ENCODE measurements at regions not wholly inside any gene's neighbourhood (a gene's known extent, or its start where the extent isn't known, plus 50 kb on each side); places are given as distances from the start of the nearest gene placed in this dataset.

DNA sequence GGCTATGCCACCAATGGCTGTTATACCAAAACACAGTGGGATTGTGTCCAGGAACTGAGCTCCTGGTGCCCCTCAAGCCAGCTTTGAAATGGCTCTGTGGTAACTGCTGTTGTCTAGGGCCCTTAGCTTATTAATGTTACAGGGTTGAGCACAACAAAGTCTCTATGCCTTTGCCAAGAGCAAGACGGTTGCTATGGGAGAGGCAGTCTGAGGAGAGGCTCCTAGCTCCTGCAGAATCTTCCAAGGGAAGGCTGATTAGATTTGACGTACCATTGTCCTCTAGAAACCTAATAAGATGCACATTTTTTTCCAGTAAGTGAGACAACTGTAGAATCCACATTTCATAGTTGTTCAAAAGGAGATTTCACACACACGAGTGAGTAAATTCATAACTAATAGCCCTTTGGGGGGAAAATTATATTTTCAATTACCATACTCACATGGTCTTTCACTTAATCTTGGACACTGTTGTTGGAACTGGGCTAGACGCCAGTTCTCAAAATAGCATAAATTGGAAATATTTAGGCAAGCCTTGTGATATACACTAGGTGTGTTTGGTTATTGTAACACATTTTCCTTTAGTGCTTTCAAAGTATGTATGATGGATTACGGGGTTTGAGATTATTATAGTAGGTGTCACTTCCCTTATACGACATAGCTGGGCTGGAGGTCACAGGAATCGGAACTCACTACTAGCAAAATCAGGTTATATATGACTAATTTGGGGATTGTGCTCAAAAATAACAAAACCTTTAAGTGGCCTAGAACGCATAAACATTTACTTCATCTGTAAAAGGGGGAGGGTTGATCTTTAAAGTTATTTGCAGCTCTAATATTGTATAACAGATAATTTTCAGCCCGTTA, 186.3 kb upstream of the EGFLAM start:
- Histone ChIP-seq H3K4me2 (replicated peaks; ENCODE audit: extremely low read depth, low read length, poor library complexity, severe bottlenecking) (no peak overlapping the region), H3K4me1 (ENCODE audit: control insufficient read depth in 1 of 2, insufficient read depth in 2 of 2, low read length in 2 of 2) (no peaks in the 10 kb centered on the region), H3K9me3 (replicated peaks in 1 of 2; ENCODE audit: control insufficient read depth in 1 of 2, insufficient read depth in 1 of 2, low read length in 2 of 2) (no peaks in the 10 kb centered on the region), H3K27me3 (ENCODE audit: control insufficient read depth in 2 of 2, insufficient read depth in 2 of 2, low read length in 2 of 2) (no peaks in the 10 kb centered on the region), H2AFZ (ENCODE audit: insufficient read depth, low read depth, low read length, poor library complexity, severe bottlenecking) (no peak overlapping the region), H3K79me2 (ENCODE audit: insufficient read depth, low read length) (no peaks in the 10 kb centered on the region), H3K4me3 (replicated peaks in 1 of 3; ENCODE audit: low read depth in 2 of 3, low read length in 3 of 3) (no peak overlapping the region), H3K36me3 (replicated peaks in 1 of 2; ENCODE audit: control insufficient read depth in 1 of 2, insufficient read depth in 2 of 2, low read length in 2 of 2) (no peaks in the 10 kb centered on the region), H4K20me1 (ENCODE audit: insufficient read depth, low read length) (no peaks in the 10 kb centered on the region), H3K9ac (ENCODE audit: insufficient read depth, low read length, poor library complexity, severe bottlenecking) (no peak overlapping the region), H3K27ac (ENCODE audit: low read depth in 1 of 2, low read length in 2 of 2) (no peak overlapping the region)
- Mint-ChIP-seq H3K9me3 (peaks cover 0 to 11% (median 2%) of the 10 kb centered on the region in 7 donors), H3K36me3 (no peaks in the 10 kb centered on the region), H3K4me1 (no peaks in the 10 kb centered on the region), H3K4me3 (no peak overlapping the region), H3K27me3 (ENCODE audit: low read depth in 3 of 3) (peaks cover 0 to 4% (median 2%) of the 10 kb centered on the region in 3 donors), H3K27ac (no peak overlapping the region)
- intact Hi-C loops (cut with micrococcal nuclease), result no loop called here
- TF ChIP-seq, protein P1, sequence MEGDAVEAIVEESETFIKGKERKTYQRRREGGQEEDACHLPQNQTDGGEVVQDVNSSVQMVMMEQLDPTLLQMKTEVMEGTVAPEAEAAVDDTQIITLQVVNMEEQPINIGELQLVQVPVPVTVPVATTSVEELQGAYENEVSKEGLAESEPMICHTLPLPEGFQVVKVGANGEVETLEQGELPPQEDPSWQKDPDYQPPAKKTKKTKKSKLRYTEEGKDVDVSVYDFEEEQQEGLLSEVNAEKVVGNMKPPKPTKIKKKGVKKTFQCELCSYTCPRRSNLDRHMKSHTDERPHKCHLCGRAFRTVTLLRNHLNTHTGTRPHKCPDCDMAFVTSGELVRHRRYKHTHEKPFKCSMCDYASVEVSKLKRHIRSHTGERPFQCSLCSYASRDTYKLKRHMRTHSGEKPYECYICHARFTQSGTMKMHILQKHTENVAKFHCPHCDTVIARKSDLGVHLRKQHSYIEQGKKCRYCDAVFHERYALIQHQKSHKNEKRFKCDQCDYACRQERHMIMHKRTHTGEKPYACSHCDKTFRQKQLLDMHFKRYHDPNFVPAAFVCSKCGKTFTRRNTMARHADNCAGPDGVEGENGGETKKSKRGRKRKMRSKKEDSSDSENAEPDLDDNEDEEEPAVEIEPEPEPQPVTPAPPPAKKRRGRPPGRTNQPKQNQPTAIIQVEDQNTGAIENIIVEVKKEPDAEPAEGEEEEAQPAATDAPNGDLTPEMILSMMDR (IDR thresholded peaks at IDR 0.05), result no peak
- DNase-seq, result no peak
- no CpG with 5 or more reads among the region's 9 CpGs for WGBS (ENCODE audit: insufficient coverage)

DNA sequence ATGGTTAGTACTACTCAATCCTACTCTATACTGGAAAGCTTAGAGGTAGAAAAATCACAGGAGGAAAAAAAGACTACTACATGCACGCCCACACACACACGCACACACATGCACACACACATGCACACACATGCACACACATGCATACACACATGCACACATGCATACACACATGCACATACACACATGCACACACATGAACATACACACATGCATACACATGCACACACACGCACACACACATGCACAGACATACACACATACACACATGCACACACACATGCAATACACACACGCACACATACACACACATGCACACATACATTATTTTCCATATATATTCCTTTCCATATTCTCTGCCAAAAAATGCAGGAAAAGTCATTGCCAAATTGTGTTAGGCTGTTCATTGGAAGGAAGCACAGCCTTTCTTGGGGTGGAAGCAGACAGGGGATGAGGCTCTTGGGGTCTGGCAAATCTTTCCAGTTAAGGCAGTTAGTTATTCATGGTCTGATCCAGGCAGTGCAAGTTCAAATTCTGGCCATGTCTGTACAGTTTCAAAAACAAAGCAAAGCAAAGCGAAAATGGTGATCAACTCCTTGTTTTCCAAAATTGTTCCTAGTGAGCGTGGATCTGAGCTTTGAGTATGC, 187.9 kb upstream of the EGFLAM start:
- H4K20me1 ChIP-seq (ENCODE audit: insufficient read depth, low read length), result no peaks in the 10 kb centered on the region
- no peak overlapping the region for H3K4me3 Mint-ChIP-seq
- H3K27me3 Mint-ChIP-seq (ENCODE audit: low read depth in 3 of 3), result peaks cover 0 to 4% (median 2%) of the 10 kb centered on the region in 3 donors
- no peaks in the 10 kb centered on the region for H3K27me3 ChIP-seq (ENCODE audit: control insufficient read depth in 2 of 2, insufficient read depth in 2 of 2, low read length in 2 of 2)
- DNase-seq, result no peak
- H3K4me1 ChIP-seq (ENCODE audit: control insufficient read depth in 1 of 2, insufficient read depth in 2 of 2, low read length in 2 of 2), result no peaks in the 10 kb centered on the region
- no peak overlapping the region for H3K27ac ChIP-seq (ENCODE audit: low read depth in 1 of 2, low read length in 2 of 2)
- no peaks in the 10 kb centered on the region for H3K36me3 ChIP-seq (replicated peaks in 1 of 2; ENCODE audit: control insufficient read depth in 1 of 2, insufficient read depth in 2 of 2, low read length in 2 of 2)
- no peaks in the 10 kb centered on the region for H3K36me3 Mint-ChIP-seq
- intact Hi-C loops (cut with micrococcal nuclease), result no loop called here
- no peaks in the 10 kb centered on the region for H3K9me3 ChIP-seq (replicated peaks in 1 of 2; ENCODE audit: control insufficient read depth in 1 of 2, insufficient read depth in 1 of 2, low read length in 2 of 2)
- no peak overlapping the region for H3K4me2 ChIP-seq (replicated peaks; ENCODE audit: extremely low read depth, low read length, poor library complexity, severe bottlenecking)
- no peak overlapping the region for H3K27ac Mint-ChIP-seq
- H3K4me3 ChIP-seq (replicated peaks in 1 of 3; ENCODE audit: low read depth in 2 of 3, low read length in 3 of 3), result no peak overlapping the region
- TF ChIP-seq, protein P1 (IDR thresholded peaks at IDR 0.05), result no peak
- peaks cover 0 to 8% (median 2%) of the 10 kb centered on the region in 7 donors for H3K9me3 Mint-ChIP-seq
- H2AFZ ChIP-seq (ENCODE audit: insufficient read depth, low read depth, low read length, poor library complexity, severe bottlenecking), result no peak overlapping the region
- no peak overlapping the region for H3K9ac ChIP-seq (ENCODE audit: insufficient read depth, low read length, poor library complexity, severe bottlenecking)
- H3K4me1 Mint-ChIP-seq, result no peaks in the 10 kb centered on the region
- 94% methylated on average over 4 of the region's 6 CpGs for WGBS (ENCODE audit: insufficient coverage)
- H3K79me2 ChIP-seq (ENCODE audit: insufficient read depth, low read length), result no peaks in the 10 kb centered on the region

Measured in CD14-positive monocyte (primary cell).